ENCODE measurements at regions not wholly inside any gene's neighbourhood (a gene's known extent, or its start where the extent isn't known, plus 50 kb on each side); places are given as distances from the start of the nearest gene placed in this dataset.

DNA sequence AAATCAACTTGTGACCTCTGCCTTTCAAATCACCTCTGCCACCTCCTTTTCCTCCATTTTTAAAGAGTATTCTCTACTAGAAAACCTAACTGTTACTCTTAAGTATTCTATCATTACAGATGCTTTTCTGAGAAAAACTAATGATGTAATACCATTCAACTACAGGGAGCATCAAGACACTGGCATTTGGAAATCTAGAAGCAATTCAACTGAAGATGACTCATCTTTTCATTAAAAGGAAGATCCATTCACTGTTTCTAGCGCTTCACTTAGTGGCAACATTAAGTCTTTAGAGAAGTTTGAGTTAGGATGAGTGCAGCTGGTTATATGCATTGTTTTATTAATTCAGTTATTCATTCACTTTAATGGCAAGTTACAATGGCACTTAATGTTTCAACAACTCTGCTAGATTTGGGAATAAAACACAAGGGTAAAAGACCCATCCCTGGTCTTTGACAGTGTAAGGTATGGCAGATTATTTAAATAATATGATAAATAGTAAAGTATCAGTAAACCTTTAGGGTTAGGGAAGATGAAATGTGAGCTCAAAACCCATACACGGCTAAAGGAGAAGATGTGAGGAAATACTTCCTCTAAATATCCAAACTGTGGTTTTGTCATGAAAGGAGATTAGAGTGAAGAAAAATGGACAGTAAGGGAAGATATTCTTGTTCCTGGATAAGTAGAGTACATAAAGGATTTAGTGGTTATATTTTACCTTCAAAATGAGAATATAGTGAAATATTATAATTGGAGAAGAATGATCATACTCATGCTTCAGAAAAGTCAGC lies 61.7 kb downstream of the KCNJ2 start:
- DNase-seq (ENCODE audit: low read depth): no peak

DNA sequence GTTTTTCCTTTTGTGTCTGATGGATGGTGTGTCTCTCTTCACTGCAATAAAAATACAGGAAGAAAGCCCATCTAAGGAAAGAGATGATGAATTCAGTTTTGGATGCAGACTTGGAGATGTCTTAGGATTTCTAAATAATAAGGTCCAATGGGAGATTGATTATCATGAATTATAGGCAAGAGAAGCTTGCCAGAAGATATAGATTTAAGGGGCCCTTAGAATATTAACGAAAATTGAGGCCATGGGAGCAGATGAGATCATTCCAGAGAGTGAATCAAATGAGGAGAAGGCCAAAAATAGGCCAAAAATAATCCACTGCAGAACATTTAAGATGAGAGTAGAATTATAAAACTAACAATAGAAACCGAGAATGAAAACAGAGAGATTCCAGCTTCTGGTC lies 63.1 kb downstream of the KCNJ2 start:
- DNase-seq (ENCODE audit: low read depth): no peak

DNA sequence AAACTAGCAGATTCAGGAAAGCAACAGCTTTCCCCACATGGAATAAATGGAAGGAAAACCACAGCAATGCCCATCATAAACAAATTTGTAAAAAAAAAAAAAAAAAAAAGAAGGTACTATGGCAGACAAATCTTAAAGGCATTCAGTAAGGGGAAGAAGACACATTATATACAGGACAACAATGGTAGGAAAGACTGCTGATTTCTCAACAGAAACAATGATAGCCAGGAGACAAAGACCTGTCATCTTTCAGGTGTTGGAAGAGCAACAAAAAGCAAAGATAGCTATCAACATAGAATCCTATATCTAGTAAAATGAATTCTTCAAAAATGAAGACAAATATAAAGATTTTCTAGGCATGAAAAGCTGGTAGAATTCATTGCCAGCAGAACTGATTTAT lies 65.9 kb downstream of the KCNJ2 start:
- DNase-seq (ENCODE audit: low read depth): no peak

DNA sequence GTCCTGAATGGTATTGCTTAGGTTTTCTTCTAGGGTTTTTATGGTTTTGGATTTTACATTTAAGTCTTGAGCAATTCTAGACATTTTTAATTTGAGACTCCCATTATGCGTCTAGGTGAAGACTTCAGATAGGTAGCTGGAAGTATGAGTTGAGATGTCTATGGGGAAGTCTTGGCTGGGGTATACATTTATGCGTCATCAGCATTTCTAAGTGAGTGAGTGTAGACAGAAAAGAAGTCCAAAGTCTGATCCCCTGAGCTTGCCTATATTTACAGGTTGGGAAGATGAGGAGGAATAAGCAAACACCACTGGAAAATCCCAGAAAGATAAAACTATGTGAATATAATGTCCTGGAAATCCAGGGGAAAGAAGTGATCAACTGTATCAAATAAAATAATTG lies 68.9 kb downstream of the KCNJ2 start:
- no peak for DNase-seq (ENCODE audit: low read depth)

DNA sequence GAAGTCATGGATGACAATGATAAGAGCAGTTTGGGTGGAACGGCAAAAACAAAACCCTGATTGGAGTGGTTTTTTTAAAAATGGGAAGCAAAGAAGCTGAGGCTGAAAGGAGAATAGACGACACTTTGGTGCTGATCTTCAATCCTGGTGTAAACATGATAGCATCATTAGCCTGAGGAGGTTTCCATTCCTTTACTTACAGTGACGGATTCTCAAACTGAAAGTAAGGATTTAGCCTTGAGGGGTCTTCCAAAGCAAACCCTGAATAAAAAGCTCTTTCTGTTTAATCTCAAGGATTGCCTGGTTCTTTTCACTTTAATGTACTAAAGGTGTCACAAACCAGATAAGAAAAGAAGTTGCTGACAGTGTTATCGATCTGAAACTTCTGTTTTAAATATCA lies 69.3 kb downstream of the KCNJ2 start:
- no peak for DNase-seq (ENCODE audit: low read depth)

DNA sequence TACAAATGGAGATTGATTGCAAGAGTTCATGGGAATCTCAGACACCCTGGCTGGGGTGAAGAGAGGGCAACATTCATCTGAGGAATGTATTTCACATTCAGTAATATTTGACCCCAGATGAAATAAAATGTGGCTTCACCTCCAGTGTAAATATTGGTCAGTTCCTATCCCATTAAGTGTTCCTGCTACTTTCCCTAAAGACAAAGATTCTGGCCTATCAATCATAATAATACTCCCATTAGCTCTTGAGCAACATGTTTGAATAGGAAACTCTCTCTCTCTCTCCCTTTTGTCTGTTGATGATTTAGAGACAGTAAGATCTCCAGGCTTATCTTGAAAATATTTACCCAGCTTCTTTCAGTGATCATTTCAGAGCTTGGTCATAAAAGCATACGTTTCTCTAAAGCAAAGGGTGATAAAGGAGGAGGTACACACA lies 70.1 kb downstream of the KCNJ2 start:
- no peak for DNase-seq (ENCODE audit: low read depth)

DNA sequence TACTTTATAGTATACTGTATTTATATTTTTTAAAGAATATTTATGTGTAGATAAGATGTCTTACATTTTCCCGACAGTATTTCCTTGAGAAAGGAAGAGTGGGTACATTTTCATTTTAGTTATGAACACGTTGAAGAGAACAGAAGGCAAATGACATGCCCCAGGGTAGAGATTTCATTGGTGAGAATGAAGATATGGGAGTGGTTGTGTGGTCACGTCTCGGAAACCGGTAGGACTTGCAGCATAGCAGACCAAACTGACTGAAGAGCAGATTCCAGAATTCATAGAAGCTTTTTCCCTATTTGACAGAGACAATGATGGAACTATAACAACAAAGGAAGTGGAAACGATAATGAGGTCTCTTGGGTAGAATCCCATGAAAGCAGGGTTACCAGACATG lies 71.7 kb downstream of the KCNJ2 start:
- no peak for DNase-seq (ENCODE audit: low read depth)

DNA sequence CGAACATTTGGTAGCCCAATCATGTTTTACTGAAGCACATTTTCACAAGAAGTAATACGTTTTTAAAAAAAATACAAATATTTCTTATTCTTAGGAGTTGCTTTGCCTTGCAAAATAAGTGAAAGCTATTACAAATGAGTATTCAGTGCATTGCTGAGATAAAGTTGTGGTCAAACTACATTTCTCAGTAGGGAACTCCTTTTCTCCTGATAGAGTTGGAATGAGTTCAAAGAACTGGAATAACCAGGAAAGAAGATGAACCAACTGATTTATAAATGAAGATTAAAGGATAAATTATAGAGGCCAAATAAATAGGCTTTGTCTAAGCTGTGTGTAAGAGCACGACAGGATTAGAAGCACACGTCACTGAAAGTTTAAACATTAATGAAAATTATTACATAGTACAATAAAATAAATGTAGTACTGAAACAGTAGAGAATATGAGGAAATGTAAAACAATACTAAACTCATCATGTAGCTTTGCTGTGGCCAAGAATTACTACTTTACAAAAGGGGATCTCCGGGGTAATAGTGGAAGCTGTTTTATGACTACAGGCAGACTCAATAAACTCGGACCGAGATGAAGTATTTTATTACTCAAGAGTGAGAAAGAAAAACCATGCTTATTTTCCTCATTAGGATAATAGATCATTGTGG lies 73.6 kb downstream of the KCNJ2 start:
- DNase-seq (ENCODE audit: low read depth): no peak

DNA sequence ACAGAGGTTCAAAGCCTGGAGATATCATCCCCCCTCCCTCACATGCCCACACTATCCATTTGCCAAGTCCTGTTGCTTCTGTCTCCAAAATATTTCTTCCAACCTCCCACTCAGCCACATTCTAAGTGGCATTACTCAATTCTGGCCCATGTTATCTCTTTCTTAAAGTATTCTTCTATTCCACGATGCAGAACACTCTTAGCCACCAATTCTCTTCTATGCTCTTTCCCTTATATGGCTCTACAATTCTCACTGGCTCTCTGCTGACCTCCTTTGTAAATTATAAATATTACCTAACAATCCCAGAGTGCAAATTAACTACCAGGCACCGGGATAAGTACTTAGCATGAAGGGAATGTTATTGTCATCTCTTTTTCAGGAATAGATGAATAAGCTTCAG lies 82.4 kb downstream of the KCNJ2 start:
- DNase-seq (ENCODE audit: low read depth): no peak

DNA sequence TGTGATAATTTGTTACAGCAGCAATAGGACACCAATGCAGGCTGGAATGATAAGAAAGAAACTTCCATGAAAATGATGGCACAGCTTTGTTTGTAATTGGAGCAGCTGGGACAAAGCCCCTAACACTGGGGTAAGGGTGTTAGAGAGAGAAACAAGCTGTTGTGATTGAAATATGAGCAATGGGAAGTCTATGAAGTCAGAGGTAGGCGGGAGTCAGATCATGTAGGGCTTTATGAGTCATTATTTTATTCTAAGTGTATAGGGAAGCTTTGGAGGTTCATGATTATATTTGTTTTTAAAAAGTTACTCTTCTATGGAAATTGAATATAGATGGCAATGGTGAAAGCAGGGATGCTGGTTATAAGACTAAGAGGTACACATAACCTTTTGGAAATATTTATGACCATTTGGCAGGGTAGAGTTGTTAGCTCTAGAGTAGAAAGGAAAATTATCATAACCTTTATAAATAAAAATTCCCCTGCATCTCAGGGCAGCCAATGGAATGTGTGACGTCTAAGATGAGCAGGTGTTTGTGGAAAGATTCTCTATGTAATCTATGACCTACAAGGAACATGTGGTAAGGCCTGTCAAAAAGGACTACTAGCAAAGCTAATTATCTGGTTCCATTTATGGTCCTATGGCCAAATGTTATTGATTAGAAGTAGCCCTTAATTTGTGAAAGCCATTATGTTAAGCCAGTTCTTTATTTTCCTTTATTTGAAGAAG lies 85.6 kb downstream of the KCNJ2 start:
- no peak for DNase-seq (ENCODE audit: low read depth)

DNA sequence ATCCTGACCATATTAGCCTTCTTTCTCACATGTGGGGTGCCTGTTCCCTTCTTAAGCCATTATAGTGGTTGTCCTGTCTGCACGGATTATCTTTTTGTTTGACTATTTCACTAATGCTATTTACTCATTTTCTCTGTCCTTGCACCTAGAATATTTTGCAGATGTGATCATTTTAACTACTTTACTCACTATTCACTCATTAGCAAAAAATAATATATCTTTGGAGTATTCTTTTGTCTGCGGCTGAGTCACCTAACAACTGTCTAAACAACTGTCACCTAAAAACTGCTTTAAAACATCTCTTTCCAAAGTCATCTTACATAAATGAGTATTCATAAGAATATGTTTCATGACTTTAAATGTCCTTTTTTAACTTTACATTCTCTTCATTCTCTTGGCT lies 87.4 kb downstream of the KCNJ2 start:
- no peak for DNase-seq (ENCODE audit: low read depth)

DNA sequence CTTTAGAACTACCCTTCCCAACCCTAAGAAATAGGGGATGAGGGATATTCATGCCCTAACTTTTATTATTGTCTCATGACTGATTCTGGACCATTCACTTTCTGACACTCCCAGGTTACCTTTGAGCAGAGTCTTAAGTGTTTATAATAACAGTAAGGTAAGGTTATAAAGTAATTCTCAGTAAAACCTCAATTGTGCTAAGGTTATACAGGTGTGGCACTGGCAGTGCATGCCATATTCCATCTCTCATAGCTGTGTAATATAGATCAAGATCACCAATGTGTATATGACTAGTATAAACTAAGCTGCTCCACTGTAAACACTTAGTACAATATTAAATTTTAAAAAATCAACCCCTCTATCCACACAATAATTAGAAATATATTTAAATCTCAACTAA lies 89.1 kb downstream of the KCNJ2 start:
- no peak for DNase-seq (ENCODE audit: low read depth)

DNA sequence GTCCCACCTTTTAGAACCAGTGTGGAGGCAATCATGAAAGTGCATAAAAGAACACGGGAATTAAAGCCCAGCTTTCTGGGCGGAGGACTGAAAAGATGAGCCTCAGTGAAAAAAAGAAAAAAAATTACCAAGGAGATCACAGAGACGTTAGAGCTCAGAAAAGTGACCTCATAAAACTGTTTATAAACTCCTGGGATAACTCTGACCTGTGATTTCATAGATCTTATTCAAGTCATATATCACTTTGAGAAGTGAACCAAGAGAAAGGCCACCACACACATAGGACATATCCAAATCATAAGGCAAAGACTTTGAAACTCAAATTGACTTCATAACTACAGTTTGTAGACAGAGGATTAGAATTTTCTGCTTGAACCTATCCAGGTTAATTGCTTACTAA lies 90.1 kb downstream of the KCNJ2 start:
- no peak for DNase-seq (ENCODE audit: low read depth)

DNA sequence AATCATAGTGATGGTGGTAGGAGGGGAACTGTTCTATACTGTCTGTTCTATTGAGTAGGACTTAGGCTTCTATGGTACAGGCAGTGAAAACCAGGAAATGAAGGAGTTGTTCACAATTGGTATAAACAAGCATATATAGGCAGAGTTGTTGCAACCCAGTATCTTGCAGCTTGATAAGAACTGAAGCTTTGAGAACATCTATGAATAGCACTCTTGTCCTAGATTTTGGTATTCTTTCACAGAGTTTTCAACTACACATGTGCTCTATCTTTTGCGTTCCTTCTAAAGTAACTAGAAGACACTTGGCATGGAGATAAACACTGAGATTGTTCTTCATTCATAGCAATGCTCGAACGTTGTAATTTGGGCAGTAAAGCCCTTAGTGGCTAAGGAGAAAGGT lies 91.8 kb downstream of the KCNJ2 start:
- no peak for DNase-seq (ENCODE audit: low read depth)

DNA sequence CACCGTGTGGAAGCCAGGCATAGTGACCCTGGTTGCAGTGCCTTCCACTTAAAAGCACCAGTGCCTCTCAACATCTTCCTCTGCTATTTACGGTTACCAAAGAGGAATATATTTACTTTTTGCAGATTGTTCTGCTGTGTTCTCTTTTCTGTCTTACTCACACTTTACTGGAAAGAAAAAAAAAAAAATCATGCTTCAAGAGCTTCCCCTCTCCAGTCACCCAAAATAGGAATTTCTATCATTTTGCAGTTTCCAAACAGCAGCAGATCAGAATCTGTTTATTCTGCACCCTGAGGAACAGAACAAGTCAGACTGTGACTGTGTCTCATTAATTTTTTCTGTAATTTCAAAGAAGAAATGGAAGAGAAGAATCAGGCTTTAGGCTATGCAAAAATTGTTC lies 96.1 kb downstream of the KCNJ2 start:
- no peak for DNase-seq (ENCODE audit: low read depth)

DNA sequence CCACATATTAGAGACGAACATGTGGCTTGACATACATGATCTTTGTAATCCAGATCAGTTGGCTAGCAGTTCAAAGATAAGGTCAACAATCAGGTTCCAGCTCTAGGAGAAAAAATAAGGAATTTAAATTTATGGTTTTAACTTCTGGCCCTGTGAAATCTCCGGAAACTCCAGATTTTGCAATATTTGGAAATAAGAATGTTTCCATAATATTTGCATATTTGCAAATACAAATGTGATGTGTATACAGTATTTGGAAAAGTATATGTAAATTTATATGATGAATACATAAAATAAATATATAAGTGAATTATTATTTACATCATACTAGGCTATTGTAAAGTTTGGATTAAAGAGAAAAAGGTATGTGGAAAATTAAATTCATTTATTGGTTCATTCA lies 97.1 kb downstream of the KCNJ2 start:
- no peak for DNase-seq (ENCODE audit: low read depth)

DNA sequence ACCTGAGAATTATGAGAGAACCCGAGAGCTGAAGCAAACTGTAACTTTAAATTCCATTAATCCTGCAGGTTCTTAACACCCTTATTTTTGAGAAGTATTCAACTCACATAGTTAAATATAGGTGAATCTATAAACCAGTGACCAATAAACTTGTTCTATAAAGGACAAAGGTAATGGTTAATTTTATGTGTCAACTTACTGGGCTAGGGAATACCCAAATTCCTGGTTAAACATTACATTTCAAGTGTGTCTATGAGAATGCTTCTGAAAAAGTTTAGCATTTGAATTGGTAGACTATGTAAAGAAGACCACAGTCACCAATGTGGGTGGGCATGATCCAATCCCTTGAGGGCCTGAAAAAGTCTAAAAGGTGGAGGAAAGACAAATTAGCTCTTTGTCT lies 99.1 kb downstream of the KCNJ2 start:
- no peak for DNase-seq (ENCODE audit: low read depth)

DNA sequence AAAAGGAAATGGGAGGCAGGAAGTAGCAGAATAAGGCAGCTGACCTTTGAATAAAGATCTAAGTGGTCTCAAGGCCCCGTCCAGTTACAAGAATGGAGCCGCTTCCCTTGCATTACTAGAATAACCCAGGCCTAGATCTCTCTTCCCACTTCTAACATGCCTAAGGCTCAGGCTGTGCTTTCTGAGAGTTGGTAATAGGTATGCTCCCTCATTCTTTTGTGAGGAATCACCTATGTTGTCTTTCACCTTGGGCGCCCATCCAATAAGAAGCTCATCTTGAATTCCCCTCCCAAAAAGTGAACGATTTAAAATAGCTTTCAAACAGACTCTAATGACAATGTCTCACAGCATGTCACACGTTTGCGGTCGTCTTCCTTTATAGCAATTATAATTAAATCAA lies 101.2 kb downstream of the KCNJ2 start:
- no peak for DNase-seq (ENCODE audit: low read depth)

DNA sequence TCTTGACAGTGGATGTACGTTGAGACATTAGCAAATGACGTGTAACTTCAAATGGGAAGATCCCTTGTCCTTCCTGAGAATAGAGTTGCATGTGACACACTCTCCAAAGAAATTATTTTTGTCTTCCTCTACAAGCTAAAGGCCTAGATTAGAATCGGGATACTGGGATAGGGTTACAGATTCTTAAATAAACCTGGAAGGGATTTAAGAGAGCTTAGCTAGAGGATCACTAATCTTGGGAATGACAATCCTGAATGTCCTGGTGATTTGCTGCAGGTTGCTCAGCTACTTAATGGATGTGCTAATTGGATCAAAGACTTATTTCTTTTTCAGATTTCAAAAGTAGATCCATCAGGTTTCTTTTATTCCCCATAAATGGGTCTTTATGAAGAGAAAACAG lies 101.9 kb downstream of the KCNJ2 start:
- DNase-seq (ENCODE audit: low read depth): no peak

DNA sequence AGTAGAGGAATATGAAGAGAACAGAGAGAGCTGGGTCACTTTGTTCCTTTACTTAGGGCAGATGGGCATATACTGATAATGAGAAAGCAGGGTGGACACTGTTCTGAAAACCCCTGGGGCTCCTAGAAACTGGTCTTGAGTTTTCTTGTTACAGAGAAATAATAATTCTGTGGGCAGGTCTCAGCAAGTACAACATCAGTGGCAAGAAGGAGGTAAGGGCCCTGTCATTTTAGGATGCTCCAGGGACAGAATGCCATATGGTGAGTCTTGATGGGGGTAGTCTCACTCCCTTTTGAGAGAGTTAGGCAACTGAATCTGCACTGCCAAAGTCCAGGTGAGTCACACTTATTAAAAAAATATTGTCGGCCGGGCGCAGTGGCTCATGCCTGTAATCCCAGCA lies 102.3 kb downstream of the KCNJ2 start:
- DNase-seq (ENCODE audit: low read depth): no peak

DNA sequence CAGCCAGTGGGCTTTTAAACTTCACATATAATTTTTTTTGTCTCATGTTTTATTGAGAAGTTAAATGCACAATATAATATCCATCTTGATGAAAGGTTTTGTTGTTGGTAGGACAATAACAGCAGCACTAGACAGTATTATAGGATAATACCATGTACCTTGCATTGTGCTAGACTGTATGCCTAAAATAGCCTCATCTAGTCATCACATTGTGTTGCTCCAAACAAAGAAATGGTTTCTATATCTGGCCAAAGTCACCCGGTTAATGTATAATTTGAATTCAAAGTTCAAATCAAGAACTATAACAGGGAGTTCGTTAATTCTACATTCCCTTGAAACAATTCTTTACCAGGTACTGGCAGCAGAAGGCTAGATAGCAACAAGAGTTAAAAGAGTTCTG lies 104.9 kb downstream of the KCNJ2 start:
- DNase-seq (ENCODE audit: low read depth): no peak

DNA sequence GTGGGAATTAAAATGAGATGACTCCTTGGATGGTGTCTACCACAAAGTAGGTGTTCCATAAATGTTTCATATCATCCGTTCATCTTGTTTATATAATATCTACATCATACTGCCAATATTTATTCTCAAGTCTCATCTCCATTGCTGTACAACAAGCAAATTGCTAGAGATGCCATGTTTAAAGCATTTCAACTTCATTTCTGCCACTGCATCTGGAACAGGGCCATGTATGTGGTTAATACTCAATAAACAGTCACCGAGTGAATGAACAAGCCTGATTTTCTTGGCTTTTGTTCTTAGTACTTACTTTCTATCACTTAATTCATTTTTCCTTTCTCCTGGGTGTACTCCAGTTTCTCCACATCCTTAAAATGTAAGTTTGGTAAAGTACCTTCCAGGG lies 107.6 kb downstream of the KCNJ2 start:
- no peak for DNase-seq (ENCODE audit: low read depth)

DNA sequence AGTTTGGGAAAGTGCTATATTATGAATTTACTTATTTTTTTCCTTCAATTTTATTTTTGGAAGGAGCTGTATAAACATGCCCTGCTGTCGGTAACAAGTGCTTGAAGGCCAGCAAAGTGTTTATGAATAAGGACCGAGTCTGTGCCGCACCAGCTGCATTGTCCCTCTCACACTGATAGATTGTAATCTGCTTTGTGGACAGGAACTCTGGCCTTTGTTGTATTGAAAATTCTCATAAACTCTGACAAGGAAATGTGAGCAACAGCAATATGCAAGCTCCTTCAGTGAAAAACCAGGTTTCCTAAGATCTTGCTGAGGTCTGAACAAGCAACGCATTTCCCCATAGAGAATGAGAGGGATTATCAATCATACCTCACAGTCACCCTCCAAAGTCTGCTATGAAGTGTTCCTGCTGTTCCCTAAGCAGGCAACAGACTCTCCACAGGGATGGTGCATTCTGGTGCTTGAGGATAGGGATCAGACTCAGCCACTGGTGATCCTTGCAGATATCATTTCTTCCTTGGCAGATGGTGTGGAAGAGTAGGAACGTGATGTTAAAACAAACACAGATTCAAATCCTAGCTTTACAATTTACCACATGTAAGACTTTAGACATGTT lies 109.6 kb downstream of the KCNJ2 start:
- DNase-seq (ENCODE audit: low read depth): no peak
